ENCODE measurements at regions not wholly inside any gene's neighbourhood (a gene's known extent, or its start where the extent isn't known, plus 50 kb on each side); places are given as distances from the start of the nearest gene placed in this dataset.

DNA sequence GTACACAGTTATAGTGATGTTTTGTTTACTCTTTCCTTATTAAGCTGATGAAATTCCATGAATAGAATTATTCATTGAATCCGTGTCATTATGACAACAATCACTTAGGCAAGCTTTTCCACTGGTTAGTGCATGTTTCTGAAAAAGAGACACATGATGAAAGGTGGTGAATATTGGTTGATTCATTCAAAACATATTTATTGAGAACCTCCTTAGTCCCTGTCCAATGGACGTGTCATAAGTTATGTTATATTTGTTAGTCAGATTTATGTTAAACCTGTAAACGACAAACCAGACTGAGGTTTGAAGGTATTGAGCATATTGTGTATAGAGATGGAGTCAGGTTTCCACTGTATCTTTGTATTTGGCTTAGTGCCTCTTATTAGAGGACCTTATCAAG is 1888.9 kb upstream of the CDH6 start:
- no peaks in the 10 kb centered on the region for H4K20me1 ChIP-seq (ENCODE audit: control insufficient read depth, insufficient read depth, low read depth, low read length)
- TF ChIP-seq, protein P1, sequence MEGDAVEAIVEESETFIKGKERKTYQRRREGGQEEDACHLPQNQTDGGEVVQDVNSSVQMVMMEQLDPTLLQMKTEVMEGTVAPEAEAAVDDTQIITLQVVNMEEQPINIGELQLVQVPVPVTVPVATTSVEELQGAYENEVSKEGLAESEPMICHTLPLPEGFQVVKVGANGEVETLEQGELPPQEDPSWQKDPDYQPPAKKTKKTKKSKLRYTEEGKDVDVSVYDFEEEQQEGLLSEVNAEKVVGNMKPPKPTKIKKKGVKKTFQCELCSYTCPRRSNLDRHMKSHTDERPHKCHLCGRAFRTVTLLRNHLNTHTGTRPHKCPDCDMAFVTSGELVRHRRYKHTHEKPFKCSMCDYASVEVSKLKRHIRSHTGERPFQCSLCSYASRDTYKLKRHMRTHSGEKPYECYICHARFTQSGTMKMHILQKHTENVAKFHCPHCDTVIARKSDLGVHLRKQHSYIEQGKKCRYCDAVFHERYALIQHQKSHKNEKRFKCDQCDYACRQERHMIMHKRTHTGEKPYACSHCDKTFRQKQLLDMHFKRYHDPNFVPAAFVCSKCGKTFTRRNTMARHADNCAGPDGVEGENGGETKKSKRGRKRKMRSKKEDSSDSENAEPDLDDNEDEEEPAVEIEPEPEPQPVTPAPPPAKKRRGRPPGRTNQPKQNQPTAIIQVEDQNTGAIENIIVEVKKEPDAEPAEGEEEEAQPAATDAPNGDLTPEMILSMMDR (IDR thresholded peaks at IDR 0.05; ENCODE audit: low read depth, low read length, poor library complexity, severe bottlenecking), result no peak
- TF ChIP-seq EZH2phosphoT487 (IDR thresholded peaks at IDR 0.05; ENCODE audit: borderline replicate concordance, low read length), result no peak
- H3K36me3 ChIP-seq (ENCODE audit: control insufficient read depth, low read length), result no peaks in the 10 kb centered on the region
- H3K27ac ChIP-seq (ENCODE audit: low read depth, low read length), result no peak overlapping the region
- H3K79me2 ChIP-seq (ENCODE audit: control insufficient read depth, low read length), result no peaks in the 10 kb centered on the region
- no peaks in the 10 kb centered on the region for H3K9me2 ChIP-seq (replicated peaks; ENCODE audit: control insufficient read depth, low read length)
- no peaks in the 10 kb centered on the region for H3K27me3 ChIP-seq (ENCODE audit: control insufficient read depth, low read length)
- H3K9me3 ChIP-seq (ENCODE audit: control insufficient read depth, insufficient read depth, low read length), result no peaks in the 10 kb centered on the region
- no peak overlapping the region for H3K4me3 ChIP-seq (ENCODE audit: low read length)
- H3F3A ChIP-seq (ENCODE audit: control insufficient read depth, insufficient read depth), result no peaks in the 10 kb centered on the region
- H3K4me2 ChIP-seq (ENCODE audit: low read length), result no peak overlapping the region
- H3K4me1 ChIP-seq (ENCODE audit: control insufficient read depth, low read length), result no peaks in the 10 kb centered on the region

DNA sequence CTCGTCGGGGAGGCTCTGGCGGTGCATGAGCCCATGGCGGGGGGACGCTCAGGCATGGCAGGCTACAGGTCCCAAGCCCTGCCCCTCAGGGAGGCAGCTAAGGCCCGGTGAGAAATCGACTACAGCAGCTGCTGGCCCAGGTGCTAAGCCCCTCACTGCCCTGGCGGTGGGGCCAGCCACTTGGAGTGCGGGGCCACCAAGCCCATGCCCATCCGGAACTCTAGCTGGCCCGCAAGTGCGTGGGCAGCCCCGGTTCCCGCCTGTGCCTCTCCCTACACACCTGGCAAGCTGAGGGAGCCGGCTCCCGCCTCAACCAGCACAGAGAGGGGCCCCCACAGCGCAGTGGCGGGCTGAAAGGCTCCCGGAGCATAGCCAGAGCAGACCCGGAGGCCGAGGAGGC is 1896.9 kb upstream of the CDH6 start:
- no peak overlapping the region for H3K4me2 ChIP-seq (ENCODE audit: low read length)
- H3K4me1 ChIP-seq (ENCODE audit: control insufficient read depth, low read length), result no peaks in the 10 kb centered on the region
- no peak overlapping the region for H3K4me3 ChIP-seq (ENCODE audit: low read length)
- H3K27me3 ChIP-seq (ENCODE audit: control insufficient read depth, low read length), result no peaks in the 10 kb centered on the region
- H3K9me3 ChIP-seq (ENCODE audit: control insufficient read depth, insufficient read depth, low read length), result peaks cover 4% of the 10 kb centered on the region; the same call in 1 of the 2 replicates
- no peak for TF ChIP-seq EZH2phosphoT487 (IDR thresholded peaks at IDR 0.05; ENCODE audit: borderline replicate concordance, low read length)
- TF ChIP-seq, protein P1 (IDR thresholded peaks at IDR 0.05; ENCODE audit: low read depth, low read length, poor library complexity, severe bottlenecking), result no peak
- no peaks in the 10 kb centered on the region for H3F3A ChIP-seq (ENCODE audit: control insufficient read depth, insufficient read depth)
- no peaks in the 10 kb centered on the region for H4K20me1 ChIP-seq (ENCODE audit: control insufficient read depth, insufficient read depth, low read depth, low read length)
- no peaks in the 10 kb centered on the region for H3K79me2 ChIP-seq (ENCODE audit: control insufficient read depth, low read length)
- no peaks in the 10 kb centered on the region for H3K36me3 ChIP-seq (ENCODE audit: control insufficient read depth, low read length)
- H3K9me2 ChIP-seq (replicated peaks; ENCODE audit: control insufficient read depth, low read length), result no peaks in the 10 kb centered on the region
- H3K27ac ChIP-seq (ENCODE audit: low read depth, low read length), result no peak overlapping the region

DNA sequence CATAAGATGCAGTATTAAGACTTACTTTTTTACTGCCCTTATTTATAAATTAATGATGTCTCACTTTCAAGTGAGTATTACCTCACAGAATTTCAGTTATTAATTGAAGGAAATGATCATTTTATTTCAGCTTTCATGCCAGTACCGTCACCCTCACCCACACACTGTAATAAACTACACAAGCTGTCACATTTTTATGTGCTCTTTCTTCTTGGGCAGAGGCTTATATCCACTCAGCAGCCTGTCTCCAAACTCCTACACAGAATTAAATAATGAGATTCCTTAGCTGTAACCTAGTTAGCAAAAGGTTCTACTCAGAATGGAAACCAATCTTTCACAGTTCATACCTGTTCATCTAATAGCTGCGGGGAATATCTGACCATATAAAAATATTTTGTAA is 1915.8 kb upstream of the CDH6 start:
- Histone ChIP-seq H3K27ac (ENCODE audit: low read depth, low read length) (no peak overlapping the region), H4K20me1 (ENCODE audit: control insufficient read depth, insufficient read depth, low read depth, low read length) (no peaks in the 10 kb centered on the region), H3K79me2 (ENCODE audit: control insufficient read depth, low read length) (no peaks in the 10 kb centered on the region), H3K36me3 (ENCODE audit: control insufficient read depth, low read length) (no peaks in the 10 kb centered on the region), H3K9me2 (replicated peaks; ENCODE audit: control insufficient read depth, low read length) (no peaks in the 10 kb centered on the region), H3K4me3 (ENCODE audit: low read length) (no peak overlapping the region), H3K4me2 (ENCODE audit: low read length) (no peak overlapping the region), H3K9me3 (ENCODE audit: control insufficient read depth, insufficient read depth, low read length) (no peaks in the 10 kb centered on the region), H3F3A (ENCODE audit: control insufficient read depth, insufficient read depth) (no peaks in the 10 kb centered on the region), H3K27me3 (ENCODE audit: control insufficient read depth, low read length) (no peaks in the 10 kb centered on the region), H3K4me1 (ENCODE audit: control insufficient read depth, low read length) (no peaks in the 10 kb centered on the region)
- TF ChIP-seq, protein P1 (IDR thresholded peaks at IDR 0.05; ENCODE audit: low read depth, low read length, poor library complexity, severe bottlenecking), result no peak
- TF ChIP-seq EZH2phosphoT487 (IDR thresholded peaks at IDR 0.05; ENCODE audit: borderline replicate concordance, low read length), result no peak

DNA sequence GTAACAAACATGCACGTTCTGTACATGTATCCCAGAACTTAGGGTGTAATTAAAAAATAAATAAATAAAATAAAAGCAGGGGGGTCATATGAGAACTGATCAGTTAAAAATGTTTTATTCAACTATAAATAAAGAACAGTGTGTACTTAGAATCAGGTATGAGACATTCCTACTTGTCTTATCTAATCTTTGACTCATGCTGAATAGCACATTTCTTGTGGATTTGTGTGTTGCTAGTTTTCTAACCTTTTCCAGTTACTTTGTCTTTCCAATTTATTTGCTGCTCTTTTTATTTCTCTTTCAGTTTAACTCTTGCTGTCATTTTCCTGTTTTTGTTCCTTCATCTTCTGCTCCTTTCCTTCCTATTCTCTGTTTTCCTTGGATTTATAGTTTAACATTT is 1917.1 kb upstream of the CDH6 start:
- H3K27ac ChIP-seq (ENCODE audit: low read depth, low read length), result no peak overlapping the region
- no peaks in the 10 kb centered on the region for H4K20me1 ChIP-seq (ENCODE audit: control insufficient read depth, insufficient read depth, low read depth, low read length)
- no peaks in the 10 kb centered on the region for H3K9me2 ChIP-seq (replicated peaks; ENCODE audit: control insufficient read depth, low read length)
- TF ChIP-seq, protein P1 (IDR thresholded peaks at IDR 0.05; ENCODE audit: low read depth, low read length, poor library complexity, severe bottlenecking), result no peak
- TF ChIP-seq EZH2phosphoT487 (IDR thresholded peaks at IDR 0.05; ENCODE audit: borderline replicate concordance, low read length), result no peak
- no peak overlapping the region for H3K4me2 ChIP-seq (ENCODE audit: low read length)
- no peak overlapping the region for H3K4me3 ChIP-seq (ENCODE audit: low read length)
- H3K4me1 ChIP-seq (ENCODE audit: control insufficient read depth, low read length), result no peaks in the 10 kb centered on the region
- no peaks in the 10 kb centered on the region for H3K27me3 ChIP-seq (ENCODE audit: control insufficient read depth, low read length)
- no peaks in the 10 kb centered on the region for H3K79me2 ChIP-seq (ENCODE audit: control insufficient read depth, low read length)
- H3F3A ChIP-seq (ENCODE audit: control insufficient read depth, insufficient read depth), result no peaks in the 10 kb centered on the region
- no peaks in the 10 kb centered on the region for H3K36me3 ChIP-seq (ENCODE audit: control insufficient read depth, low read length)
- H3K9me3 ChIP-seq (ENCODE audit: control insufficient read depth, insufficient read depth, low read length), result no peaks in the 10 kb centered on the region
